Endodermal cell (in vitro differentiated cells): ENCODE measurements at regions not wholly inside any gene's neighbourhood (a gene's known extent, or its start where the extent isn't known, plus 50 kb on each side); places are given as distances from the start of the nearest gene placed in this dataset.

ENCODE experiments used
- DNase-seq: peaks from one replicate; pipeline ENCODE4 v3.0.0-alpha.2; 2017
- H3K27ac ChIP-seq: 2 replicates; pipeline ENCODE4 v1.5.1; 2013; ENCODE audit warnings: mild to moderate bottlenecking, low read depth, low read length, moderate library complexity
- H3K27me3 ChIP-seq: 2 replicates; pipeline ENCODE4 v1.6.1; 2013; ENCODE audit warnings: mild to moderate bottlenecking, low read length, moderate library complexity; ENCODE audit not compliant: insufficient read depth, control insufficient read depth, poor library complexity, severe bottlenecking
- H3K36me3 ChIP-seq: 2 replicates; pipeline ENCODE4 v1.7.0; 2013; ENCODE audit warnings: mild to moderate bottlenecking, low read length, moderate library complexity; ENCODE audit not compliant: control insufficient read depth, insufficient read depth
- H3K4me1 ChIP-seq: one replicate; pipeline ENCODE4 v1.7.0; 2013; ENCODE audit warnings: low read length; ENCODE audit not compliant: control insufficient read depth, insufficient read depth
- H3K4me3 ChIP-seq: 2 replicates; pipeline ENCODE4 v1.5.1; 2013; ENCODE audit warnings: mild to moderate bottlenecking, low read length, moderate library complexity
- H3K9ac ChIP-seq: 2 replicates; pipeline ENCODE4 v1.6.1; 2013; ENCODE audit warnings: mild to moderate bottlenecking, low read length, moderate library complexity; ENCODE audit not compliant: poor library complexity, severe bottlenecking; ENCODE audit errors: extremely low read depth
- H3K9me3 ChIP-seq: 2 replicates; pipeline ENCODE4 v1.6.1; 2013; ENCODE audit warnings: mild to moderate bottlenecking, low read length, moderate library complexity; ENCODE audit not compliant: control insufficient read depth
- H3K27ac Mint-ChIP-seq: 2 replicates; pipeline ENCODE4 v1.8.0; 2020; ENCODE audit warnings: mixed read lengths
- H3K27me3 Mint-ChIP-seq: 2 replicates; pipeline ENCODE4 v1.8.0; 2021; ENCODE audit warnings: mild to moderate bottlenecking, mixed read lengths; ENCODE audit not compliant: insufficient read depth
- H3K36me3 Mint-ChIP-seq: 2 replicates; pipeline ENCODE4 v1.8.0; 2020; ENCODE audit warnings: low read depth, mixed read lengths
- H3K4me1 Mint-ChIP-seq: 2 replicates; pipeline ENCODE4 v1.8.0; 2020; ENCODE audit warnings: mixed read lengths
- H3K4me3 Mint-ChIP-seq: 2 replicates; pipeline ENCODE4 v1.8.0; 2020; ENCODE audit warnings: mild to moderate bottlenecking, moderate library complexity, mixed read lengths
- H3K9me3 Mint-ChIP-seq: 2 replicates; pipeline ENCODE4 v1.8.0; 2020; ENCODE audit warnings: mild to moderate bottlenecking, mixed read lengths
- WGBS, 2 experiments: methylation state at CpG; one replicate each; pipeline versions ENCODE4 v1.1.5 to v1.1.7; 2013; ENCODE audit warnings: missing lambda C conversion rate in 2 of 2, mixed read lengths in 1 of 2; ENCODE audit not compliant: insufficient coverage in 1 of 2, insufficient read length in 1 of 2; 5-methylcytosine and 5-hydroxymethylcytosine counted together
- TF ChIP-seq, protein P1 (sequence below): fragments of 200-600 bp; sonication (generic); conservative IDR thresholded peaks from 2 replicates; pipeline ENCODE4 v1.5.0; 2021; ENCODE audit warnings: antibody characterized with exemption, mild to moderate bottlenecking

DNA sequence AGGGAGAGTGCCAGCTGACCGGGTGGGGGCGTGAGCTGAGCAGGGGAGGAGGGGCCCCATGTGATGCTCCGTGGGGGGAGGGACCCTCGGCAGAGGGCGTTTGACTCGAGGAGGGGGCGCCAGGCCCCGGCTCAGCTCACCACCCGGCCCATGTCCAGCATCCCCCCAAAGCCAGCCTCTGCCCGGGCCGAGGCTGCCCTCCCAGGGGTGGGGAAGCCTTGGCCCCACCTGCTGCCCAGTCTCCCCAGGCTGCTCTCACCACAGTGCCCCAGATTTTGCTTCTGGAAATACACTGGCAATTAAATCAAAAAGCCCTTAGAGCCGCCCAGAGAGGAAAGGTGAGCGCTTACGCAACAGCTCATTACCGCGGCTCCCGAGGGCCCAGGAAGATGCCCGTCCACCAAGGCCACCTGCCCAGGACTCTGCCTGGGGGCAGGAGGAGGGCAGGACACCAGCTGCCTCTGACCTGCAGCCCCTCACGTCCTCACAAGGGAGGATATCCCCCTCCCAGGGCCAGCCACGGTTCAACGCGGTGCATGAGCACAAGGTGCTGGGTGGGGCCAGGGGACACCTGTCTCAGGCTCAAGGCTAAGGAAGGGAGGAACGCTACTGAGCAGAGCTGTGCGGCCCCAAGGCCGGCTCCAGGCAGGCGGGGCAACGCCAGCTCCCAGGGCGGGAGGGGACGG lies 70.0 kb upstream of the INPP5A start:
- Histone ChIP-seq H3K4me3 (no peak overlapping the region), H3K9ac (no peak overlapping the region), H3K27ac (no peak overlapping the region), H3K36me3 (no peaks in the 10 kb centered on the region), H3K27me3 (no peaks in the 10 kb centered on the region), H3K9me3 (no peaks in the 10 kb centered on the region), H3K4me1 (no peaks in the 10 kb centered on the region)
- Mint-ChIP-seq H3K4me3 (no peak overlapping the region), H3K4me1 (peaks cover 3% of the 10 kb centered on the region), H3K36me3 (no peaks in the 10 kb centered on the region), H3K27ac (no peak overlapping the region), H3K9me3 (peaks cover 4% of the 10 kb centered on the region), H3K27me3 (no peaks in the 10 kb centered on the region)
- no peak for DNase-seq
- 82 to 96% methylated on average over 8 to 29 of the region's 29 CpGs for WGBS, 2 experiments
- TF ChIP-seq, protein P1, sequence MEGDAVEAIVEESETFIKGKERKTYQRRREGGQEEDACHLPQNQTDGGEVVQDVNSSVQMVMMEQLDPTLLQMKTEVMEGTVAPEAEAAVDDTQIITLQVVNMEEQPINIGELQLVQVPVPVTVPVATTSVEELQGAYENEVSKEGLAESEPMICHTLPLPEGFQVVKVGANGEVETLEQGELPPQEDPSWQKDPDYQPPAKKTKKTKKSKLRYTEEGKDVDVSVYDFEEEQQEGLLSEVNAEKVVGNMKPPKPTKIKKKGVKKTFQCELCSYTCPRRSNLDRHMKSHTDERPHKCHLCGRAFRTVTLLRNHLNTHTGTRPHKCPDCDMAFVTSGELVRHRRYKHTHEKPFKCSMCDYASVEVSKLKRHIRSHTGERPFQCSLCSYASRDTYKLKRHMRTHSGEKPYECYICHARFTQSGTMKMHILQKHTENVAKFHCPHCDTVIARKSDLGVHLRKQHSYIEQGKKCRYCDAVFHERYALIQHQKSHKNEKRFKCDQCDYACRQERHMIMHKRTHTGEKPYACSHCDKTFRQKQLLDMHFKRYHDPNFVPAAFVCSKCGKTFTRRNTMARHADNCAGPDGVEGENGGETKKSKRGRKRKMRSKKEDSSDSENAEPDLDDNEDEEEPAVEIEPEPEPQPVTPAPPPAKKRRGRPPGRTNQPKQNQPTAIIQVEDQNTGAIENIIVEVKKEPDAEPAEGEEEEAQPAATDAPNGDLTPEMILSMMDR: no peak

DNA sequence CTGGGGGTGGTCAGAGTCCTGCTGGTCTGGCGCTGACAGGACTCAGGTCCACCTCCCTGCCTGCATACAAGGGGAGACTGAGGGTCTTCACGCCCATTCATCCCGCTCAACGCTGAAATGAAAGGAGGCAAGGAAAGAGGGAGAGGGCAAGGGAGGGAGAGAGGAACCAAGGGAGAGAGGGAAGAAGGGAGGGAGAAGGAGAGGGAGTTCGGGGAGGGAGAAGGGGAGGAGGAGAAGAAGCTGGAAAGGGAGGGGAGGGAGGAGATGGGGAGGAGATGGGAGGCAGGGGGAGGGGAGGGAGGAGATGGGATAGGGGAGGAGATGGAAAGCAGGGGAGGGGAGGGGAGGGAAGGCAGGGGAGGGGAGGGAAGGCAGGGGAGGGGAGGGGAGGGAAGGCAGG lies 69.4 kb upstream of the INPP5A start:
- Histone ChIP-seq H3K27me3 (no peaks in the 10 kb centered on the region), H3K9ac (no peak overlapping the region), H3K27ac (no peak overlapping the region), H3K4me1 (no peaks in the 10 kb centered on the region), H3K36me3 (no peaks in the 10 kb centered on the region), H3K9me3 (no peaks in the 10 kb centered on the region), H3K4me3 (no peak overlapping the region)
- TF ChIP-seq, protein P1: no peak
- H3K36me3 Mint-ChIP-seq: no peaks in the 10 kb centered on the region
- H3K27me3 Mint-ChIP-seq: no peaks in the 10 kb centered on the region
- 66 to 78% methylated on average over 4 to 5 of the region's 5 CpGs for WGBS, 2 experiments
- peaks cover 3% of the 10 kb centered on the region for H3K4me1 Mint-ChIP-seq
- no peak for DNase-seq
- H3K4me3 Mint-ChIP-seq: no peak overlapping the region
- H3K27ac Mint-ChIP-seq: no peak overlapping the region
- H3K9me3 Mint-ChIP-seq: peaks cover 8% of the 10 kb centered on the region

DNA sequence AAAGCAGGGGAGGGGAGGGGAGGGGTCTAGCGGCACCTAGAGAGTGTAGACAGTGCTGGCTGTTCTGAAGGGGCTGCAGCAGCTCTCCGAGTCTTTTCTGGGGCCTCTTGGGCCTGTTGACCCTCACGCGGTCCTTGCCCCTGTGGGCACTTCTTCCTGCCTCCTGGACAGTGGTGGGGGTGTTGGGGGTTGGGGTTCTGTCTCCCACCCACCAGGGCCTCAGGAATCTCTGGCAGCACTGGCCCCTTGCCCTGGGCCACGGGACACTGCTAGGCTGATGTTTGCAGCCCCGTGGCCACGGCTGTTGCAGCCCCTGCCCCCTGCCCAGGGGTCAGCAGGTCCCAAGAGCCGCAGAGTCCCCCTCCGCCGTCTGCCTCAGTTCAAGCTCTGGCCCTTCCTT lies 68.9 kb upstream of the INPP5A start:
- H3K27me3 Mint-ChIP-seq: no peaks in the 10 kb centered on the region
- no peak overlapping the region for H3K27ac Mint-ChIP-seq
- Histone ChIP-seq H3K27ac (no peak overlapping the region), H3K9me3 (no peaks in the 10 kb centered on the region), H3K36me3 (no peaks in the 10 kb centered on the region), H3K9ac (no peak overlapping the region), H3K4me1 (no peaks in the 10 kb centered on the region), H3K4me3 (no peak overlapping the region), H3K27me3 (no peaks in the 10 kb centered on the region)
- peaks cover 11% of the 10 kb centered on the region for H3K9me3 Mint-ChIP-seq
- 86 to 92% methylated on average over 3 to 10 of the region's 10 CpGs for WGBS, 2 experiments
- H3K36me3 Mint-ChIP-seq: no peaks in the 10 kb centered on the region
- TF ChIP-seq, protein P1: no peak
- H3K4me1 Mint-ChIP-seq: peaks cover 3% of the 10 kb centered on the region
- DNase-seq: no peak
- no peak overlapping the region for H3K4me3 Mint-ChIP-seq
